ENCODE measurements at regions not wholly inside any gene's neighbourhood (a gene's known extent, or its start where the extent isn't known, plus 50 kb on each side); places are given as distances from the start of the nearest gene placed in this dataset.
"Not testable (repeated sequence)": the region's sequence is repeated elsewhere in the genome, so short reads cannot be mapped to it uniquely, and the experiment has no call there.

DNA sequence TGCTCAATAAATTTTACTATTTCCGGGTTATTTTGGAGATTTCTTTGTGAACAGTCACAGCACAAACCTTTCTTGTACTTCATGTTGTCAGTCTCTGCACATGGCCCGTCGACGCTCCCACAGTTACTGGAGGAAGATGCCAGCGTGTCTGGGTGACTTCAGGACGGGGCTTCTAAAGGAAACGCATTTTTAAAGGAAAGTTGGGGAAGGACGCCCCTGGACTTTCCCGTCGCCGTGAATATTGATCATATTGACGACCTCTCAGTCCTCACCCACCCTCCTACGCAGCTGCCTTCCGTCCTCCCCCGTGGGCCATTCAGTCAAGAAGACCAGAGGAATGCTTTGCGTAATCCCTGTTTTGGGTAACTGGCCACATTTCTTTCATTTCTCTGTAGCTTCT lies 71.1 kb upstream of the SNTG2 start:
- Histone ChIP-seq H3K27ac (no peak overlapping the region), H3K4me3 (no peak overlapping the region)

DNA sequence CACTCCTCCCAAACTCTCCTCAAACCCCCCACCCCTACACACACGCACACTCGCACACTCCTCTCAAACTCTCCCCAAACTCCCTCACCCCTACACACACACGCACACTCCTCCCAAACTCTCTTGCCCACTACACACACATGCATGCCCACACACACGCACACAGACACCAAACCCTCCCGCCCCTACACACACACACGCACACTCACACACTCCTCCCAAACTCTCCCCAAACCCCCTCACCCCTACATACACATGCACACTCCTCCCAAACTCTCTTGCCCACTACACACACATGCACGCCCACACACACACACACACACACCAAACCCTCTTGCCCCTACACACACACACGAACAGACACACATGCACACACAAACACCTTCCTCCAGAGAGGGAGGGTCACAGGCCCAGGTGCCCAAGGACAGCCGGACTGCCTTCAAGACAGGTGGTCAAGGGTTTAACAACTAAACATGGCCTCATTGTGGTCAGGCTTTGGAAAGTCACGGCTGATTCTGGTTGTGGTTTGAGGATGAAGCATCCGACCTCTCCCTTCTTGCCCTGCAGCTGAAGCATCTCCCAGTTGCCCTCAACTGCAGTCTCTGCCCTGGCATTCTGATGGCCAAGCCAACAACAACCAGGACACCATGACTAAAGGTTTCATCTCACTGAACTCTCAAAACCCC lies 72.3 kb upstream of the SNTG2 start:
- Histone ChIP-seq H3K27ac (no peak overlapping the region), H3K4me3 (no peak overlapping the region)

DNA sequence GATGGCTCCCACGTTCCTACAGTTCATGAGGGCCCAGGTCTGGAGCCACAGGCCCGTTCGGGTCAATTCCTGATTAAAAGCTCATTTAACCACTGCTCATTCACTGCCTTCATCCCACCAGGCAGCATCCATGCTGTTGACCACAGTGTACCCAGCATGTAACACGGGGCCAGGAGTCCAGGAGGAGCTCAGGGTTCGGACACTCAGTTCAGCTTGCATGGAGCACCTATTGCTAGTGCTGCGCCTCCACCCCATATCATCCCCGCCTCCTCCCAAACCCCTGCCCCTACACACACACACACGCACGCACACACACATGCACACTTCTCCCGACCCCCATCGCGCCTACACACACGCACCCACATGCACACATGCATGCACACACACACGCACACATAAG lies 72.9 kb upstream of the SNTG2 start:
- Histone ChIP-seq H3K4me3 (no peak overlapping the region), H3K27ac (no peak overlapping the region)

- Histone ChIP-seq H3K4me3 (no peak overlapping the region), H3K27ac (no peak overlapping the region)
Observed at GRCh38 chr2:875687-876615, 74.7 kb upstream of the SNTG2 start.

DNA sequence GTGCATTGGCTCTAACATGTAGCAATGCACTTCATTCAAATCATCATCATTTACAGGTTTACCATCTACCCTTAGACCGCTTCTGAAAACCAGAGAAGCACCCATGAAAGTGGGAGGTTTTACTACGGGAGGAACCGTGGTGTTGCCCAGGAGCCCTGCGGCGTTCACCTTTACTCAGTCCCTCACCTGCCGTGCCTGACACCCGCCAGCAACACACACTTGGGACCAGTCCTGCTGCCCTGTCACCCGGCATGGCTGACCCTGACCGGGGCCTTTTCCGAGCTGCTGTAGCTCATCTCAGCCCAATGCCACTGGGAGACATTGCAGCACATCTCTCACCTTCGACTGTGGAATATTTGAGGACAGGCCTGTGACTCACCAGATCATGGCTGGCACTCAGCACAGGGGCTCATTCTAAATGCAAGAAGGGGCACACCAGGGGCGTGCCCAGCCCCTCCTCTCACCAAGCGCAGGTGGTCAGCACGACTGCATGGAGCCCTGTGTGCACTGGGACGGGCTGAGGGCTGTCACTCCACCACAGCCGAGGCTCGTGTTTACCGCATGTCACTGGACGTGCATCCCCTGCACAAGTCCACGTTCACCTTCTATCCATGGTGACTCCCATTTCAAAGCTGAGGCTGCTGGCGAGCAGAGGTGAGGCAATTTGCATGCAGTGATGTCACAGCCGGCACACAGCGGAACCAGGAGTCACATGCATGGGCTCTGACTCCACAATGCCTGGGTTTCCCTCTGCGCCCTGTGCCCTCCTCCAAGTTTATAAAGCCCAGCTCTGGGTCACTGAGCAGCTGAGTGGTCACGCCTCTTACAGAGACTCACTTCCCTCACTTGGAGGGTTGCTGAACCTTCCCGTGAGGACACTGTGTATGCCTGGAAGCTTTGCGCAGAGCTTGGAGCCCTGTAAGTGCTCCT lies 76.7 kb upstream of the SNTG2 start:
- H3K4me3 ChIP-seq, result no peak overlapping the region
- H3K27ac ChIP-seq, result no peak overlapping the region

- Histone ChIP-seq H3K27ac (no peak overlapping the region), H3K4me3 (no peak overlapping the region)
Observed at GRCh38 chr2:873027-873426, 77.6 kb upstream of the SNTG2 start.

DNA sequence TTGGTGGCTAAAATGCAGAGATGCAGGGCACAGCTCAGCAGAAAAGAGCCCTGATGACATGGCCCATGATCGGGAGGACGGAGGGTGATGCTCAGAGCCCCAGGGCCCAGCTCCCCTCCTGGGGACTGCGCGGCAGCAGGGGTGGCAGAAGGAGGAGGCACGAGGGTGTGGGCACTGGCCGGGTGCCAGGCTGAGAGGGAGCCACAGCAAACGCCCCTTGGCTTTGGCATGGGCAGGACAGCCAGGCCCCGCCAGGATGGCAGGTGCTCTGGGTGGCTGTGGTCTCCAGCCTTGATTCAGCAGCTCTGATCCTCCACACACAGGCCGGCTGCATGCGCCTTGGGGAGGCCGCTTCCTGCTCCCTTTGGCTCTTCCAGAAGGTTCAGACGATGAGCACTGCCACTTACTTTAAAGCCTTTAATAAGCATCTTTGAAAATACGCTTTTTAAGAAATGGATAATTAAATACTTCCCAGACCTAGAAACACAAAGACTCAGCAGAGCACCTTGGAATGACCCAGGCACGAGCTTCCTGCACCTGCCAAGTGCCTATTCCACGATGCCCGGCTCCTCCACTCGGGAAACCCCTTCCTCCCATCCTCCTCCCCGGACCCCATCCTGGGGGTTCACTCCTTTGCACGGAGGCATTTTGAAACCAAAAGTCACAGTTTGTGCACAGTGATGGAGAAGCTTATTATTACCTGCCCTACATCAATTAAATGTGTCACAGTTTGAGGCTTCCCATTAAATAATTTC lies 78.5 kb upstream of the SNTG2 start:
- no peak overlapping the region for H3K4me3 ChIP-seq
- no peak overlapping the region for H3K27ac ChIP-seq

DNA sequence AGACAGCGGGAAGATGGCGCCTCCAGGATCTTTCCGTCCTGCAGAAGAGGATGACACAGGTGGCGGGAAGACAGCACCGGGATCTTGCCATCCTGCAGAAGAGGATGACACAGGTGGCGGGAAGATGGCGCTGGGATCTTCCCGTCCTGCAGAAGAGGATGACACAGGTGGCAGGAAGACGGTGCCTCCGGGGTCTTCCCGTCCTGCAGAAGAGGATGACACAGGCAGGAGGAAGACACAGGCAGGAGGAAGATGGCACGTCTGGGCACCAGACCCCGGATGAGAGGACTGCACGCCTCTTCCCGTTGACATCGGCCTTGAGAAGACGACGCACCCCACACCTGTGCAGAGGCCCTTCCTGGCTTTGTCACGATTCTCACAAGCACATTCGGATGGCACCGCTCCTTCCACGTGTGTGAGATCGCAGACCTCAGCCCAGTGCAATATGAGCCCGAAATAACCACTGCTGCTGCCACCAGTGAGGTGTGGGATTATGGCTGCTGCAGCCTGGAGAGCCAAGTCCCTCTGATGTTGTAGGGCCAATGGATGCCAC lies 79.4 kb upstream of the SNTG2 start:
- Histone ChIP-seq H3K27ac (no peak overlapping the region), H3K4me3 (no peak overlapping the region)

GRCh38 chr2:870426-870825 lies 80.2 kb upstream of the SNTG2 start:
- Histone ChIP-seq H3K27ac (no peak overlapping the region), H3K4me3 (no peak overlapping the region)

DNA sequence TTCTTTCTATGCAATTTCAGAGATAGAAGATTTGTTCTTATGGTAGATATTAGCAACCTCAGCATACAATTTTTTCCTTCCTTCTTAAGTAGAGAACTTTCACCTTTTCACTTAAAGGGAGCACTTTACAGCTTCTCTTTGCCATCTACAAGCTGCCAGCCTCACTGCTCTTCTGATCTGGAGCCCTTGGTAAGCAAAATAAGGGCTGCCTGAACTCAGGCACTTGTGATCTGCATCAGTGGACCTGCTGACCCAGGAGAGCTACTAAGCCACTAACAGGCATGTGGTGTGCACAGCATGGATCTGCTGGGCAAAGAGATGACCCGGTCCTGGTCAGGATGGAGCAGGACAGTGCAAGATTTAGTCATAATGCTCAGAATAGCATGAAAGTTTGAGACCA lies 80.8 kb upstream of the SNTG2 start:
- Histone ChIP-seq H3K27ac (no peak overlapping the region), H3K4me3 (no peak overlapping the region)

DNA sequence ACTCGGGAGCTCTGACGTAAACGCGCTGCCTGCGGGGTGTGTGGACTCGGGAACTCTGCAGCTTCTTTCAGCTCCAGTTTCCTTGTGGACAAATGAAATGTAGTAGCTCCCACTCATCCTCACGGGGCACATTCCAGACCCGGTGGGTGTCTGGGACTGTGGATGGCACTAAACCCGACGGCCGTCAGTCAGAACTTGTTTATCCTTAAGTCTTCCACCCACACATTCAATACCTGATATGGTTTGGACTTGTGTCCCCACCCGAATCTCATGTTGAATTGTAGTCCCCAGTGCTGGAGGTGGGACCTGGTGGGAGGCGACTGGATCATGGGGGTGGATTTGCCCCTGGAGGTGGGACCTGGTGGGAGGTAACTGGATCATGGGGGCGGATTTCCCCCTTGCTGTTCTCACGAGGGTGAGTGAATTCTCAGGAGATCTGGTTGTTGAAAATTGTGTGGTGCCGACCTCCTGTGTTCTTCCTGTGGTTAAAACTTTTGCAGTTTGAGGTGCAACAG lies 81.2 kb upstream of the SNTG2 start:
- Histone ChIP-seq H3K27ac (no peak overlapping the region), H3K4me3 (no peak overlapping the region)

- not testable (repeated sequence) for H3K4me3 ChIP-seq, H3K27ac ChIP-seq
Observed at GRCh38 chr2:868857-869256, 81.8 kb upstream of the SNTG2 start.

DNA sequence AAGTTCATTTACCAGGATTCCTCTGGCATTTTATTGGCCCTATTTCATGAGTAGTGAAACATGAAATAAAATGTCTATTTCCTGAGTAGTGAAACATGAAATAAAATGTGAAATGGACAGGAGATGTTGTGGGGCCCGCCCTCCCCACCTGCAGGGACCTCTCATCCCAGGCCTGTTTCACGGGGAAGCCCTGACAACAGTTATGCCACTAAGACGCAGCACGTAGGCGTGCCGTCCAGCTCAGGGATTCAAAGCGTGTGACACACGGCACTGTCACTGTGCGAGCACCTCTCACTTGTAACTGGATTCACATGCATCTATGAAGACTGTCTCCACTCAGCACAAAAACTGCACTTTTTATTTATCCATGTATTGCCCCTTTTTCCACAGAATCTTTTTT lies 83.4 kb upstream of the SNTG2 start:
- Histone ChIP-seq H3K4me3 (no peak overlapping the region), H3K27ac (no peak overlapping the region)

DNA sequence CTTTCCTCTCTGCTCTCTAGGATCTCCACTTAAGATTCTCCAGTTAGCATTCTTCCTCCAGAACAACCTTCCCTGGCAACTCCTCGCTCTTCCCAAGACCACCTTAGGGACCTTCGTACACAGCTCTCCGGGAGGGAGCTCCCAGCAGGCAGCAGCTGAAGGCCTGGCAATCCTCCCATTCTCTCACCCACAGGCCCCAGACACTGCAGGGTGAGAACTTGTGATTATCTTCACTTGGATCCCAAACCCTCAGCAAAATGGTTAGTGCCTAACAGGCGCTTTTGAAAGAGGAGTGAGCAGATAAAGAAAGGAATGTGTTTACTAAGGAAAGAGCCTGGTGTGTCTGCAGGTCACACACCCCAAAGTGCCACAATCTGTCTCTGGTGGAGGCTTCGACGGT lies 83.8 kb upstream of the SNTG2 start:
- H3K4me3 ChIP-seq, result no peak overlapping the region
- H3K27ac ChIP-seq, result no peak overlapping the region

- no peak overlapping the region for H3K4me3 ChIP-seq
Observed at GRCh38 chr2:866009-866680, 84.5 kb upstream of the SNTG2 start.

GRCh38 chr2:864501-865106 lies 86.0 kb upstream of the SNTG2 start:
- H3K4me3 ChIP-seq, result no peak overlapping the region
- H3K27ac ChIP-seq, result no peak overlapping the region

More at GRCh38 chr2:866009-866680, 84.5 kb upstream of the SNTG2 start:
- H3K27ac ChIP-seq, result no peak overlapping the region

DNA sequence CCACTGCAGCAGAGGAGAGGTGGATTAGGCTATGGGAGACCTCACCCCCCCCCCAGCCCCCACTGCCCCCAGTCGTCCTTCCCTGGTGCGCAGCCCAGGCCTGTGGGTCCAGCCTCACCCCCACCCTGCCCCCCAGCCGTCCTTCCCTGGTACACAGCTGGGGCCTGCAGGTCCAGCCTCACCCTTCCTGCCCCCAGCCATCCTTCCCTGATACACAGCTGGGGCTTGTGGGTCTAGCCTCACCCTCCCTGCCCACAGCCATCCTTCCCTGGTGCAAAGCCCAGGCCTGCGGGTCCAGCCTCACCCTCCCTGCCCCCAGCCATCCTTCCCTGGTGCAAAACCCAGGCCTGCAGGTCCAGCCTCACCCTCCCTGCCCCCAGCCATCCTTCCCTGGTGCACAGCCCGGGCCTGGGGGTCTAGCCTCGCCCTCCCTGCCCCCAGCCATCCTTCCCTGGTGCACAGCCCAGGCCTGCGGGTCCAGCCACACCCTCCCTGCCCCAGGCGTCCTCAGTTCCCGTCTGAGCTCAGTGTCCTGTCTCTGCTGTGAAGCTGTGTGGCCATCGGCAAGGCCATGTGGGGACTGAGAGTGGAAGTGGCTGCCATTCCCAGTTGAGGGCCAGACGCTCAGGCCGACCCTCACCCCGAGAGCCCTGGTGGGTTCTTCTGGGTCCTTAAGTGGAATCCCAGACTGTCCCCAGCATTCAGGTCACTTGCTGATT lies 86.8 kb upstream of the SNTG2 start:
- Histone ChIP-seq H3K4me3 (no peak overlapping the region), H3K27ac (no peak overlapping the region)

Measured in skin epidermis (tissue), 12 donors.